ENCODE measurements at regions not wholly inside any gene's neighbourhood (a gene's known extent, or its start where the extent isn't known, plus 50 kb on each side); places are given as distances from the start of the nearest gene placed in this dataset.
A peak's percentile ranks its signal among the peaks of the same experiment; 100 is the strongest.
"Not testable (repeated sequence)": the region's sequence is repeated elsewhere in the genome, so short reads cannot be mapped to it uniquely, and the experiment has no call there.

DNA sequence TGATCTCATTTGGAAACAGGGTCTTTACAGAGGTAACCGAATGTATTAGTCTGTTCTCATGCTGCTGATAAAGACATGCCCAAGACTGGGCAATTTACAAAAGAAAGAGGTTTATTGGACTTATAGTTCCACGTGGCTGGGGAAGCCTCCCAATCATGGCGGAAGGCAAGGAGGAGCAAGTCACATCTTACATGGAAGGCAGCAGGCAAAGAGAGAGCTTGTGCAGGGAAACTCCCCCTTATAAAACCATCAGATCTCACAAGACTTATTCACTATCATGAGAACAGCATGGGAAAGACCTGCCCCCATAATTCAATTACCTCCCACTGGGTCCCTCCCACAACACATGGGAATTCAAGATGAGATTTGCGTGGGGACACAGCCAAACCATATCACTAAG lies 171.8 kb upstream of the ID2 start:
- not testable (repeated sequence) for DNase-seq (ENCODE audit: low spot score)

DNA sequence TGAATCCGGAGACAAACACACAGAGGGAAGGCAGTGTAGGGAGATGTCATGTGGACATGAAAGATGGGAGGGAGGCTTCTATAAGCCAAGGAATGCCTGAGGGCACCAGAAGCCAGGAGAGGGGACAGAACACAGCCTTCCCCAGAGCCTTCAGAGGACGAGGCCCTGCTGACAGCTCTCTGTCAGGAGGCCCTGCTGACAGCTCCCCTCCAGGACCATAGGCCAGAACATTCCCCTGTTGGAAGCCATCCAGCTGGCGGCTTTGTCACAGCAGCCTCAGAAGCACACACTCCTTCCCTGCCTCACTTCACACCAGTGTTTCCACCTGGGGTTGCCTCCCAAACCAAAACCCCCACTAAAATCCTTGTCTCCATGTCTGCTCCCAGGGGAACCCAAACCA lies 171.3 kb upstream of the ID2 start:
- no peak for DNase-seq (ENCODE audit: low spot score)

DNA sequence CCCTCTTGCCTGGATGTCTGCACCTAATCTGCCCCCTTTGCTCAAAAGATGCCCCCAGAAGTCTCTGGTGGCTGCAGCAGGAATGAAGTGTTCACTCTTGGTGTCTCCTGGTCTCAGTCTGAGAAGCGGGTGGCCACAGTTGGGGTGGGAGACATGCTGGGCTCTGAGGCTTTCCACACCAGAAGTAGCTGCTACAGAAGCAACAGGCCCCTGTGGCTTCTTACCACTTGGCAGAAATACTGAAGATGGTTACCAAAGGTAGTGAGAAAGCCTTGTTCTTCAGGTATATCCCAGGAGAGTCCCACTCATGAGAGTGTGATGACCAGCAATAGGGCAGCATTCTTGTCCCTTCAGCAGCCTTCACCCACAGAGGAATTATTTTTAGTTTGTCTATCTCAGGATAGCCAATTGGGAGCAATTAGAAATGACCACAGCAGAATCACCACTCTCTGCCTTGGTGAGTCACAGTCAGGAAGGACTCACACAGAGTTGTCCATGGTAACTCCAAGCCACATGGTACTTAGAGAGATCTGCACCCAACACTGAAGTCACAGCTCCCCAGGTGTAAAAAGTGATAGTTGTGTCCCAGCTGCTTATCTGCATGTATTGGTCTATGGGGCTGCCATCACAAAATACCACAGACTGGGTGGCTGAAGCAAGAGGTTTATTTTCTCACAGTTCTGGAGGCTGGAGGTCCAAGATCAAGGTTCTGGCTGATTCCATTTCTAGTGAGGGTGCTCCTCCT lies 169.8 kb upstream of the ID2 start:
- no peak for DNase-seq (ENCODE audit: low spot score)

DNA sequence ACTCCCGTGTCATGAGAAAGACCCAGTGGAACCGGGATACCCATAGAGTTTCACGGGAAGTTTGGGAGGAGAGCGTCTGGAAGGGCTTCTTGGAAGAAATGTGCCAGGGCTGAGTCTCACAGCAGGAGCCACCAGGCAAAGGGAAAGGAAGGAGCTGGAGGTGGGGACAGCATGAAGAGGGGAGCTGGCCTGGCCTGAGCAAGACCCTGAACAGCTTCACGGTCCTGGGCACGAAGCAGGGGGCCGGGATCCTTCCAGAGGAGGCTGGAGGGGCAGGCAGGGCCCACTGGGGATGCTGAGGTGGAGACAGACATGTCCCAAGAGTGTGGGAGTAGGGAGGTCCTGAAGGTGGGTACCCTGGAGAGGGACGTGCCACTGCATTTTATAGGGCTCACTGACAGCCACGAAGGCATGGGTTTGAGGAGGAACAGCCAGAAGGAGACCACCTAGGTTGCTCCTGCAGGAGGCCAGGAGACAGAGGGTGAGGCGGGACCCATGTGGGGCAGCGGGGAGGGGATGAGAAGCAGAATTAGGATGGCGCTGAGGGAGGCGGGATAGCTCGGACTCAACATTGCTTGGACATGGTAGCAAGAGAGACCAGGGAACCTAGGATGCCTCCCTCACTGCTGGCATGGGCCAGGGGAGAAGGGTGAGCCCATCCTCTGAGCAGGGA lies 168.1 kb upstream of the ID2 start:
- no peak for DNase-seq (ENCODE audit: low spot score)

DNA sequence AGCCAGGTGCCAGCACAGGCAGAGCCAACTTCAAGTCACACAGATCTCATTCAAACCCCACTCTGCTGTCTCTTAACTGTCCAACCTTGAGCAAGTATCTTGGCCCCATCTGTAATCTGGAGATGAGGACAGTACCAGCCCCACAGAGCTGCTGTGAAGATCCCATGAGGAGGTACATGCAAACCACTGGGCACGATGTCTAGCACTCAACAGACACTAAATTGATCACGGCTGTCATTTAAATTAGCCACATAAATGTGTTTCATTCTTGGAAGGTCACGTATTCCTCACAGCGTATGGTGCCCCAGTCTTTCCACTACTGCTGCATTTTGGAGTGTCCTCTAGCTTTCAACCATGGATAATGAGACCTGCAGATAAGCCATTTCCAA lies 167.6 kb upstream of the ID2 start:
- no peak for DNase-seq (ENCODE audit: low spot score)

DNA sequence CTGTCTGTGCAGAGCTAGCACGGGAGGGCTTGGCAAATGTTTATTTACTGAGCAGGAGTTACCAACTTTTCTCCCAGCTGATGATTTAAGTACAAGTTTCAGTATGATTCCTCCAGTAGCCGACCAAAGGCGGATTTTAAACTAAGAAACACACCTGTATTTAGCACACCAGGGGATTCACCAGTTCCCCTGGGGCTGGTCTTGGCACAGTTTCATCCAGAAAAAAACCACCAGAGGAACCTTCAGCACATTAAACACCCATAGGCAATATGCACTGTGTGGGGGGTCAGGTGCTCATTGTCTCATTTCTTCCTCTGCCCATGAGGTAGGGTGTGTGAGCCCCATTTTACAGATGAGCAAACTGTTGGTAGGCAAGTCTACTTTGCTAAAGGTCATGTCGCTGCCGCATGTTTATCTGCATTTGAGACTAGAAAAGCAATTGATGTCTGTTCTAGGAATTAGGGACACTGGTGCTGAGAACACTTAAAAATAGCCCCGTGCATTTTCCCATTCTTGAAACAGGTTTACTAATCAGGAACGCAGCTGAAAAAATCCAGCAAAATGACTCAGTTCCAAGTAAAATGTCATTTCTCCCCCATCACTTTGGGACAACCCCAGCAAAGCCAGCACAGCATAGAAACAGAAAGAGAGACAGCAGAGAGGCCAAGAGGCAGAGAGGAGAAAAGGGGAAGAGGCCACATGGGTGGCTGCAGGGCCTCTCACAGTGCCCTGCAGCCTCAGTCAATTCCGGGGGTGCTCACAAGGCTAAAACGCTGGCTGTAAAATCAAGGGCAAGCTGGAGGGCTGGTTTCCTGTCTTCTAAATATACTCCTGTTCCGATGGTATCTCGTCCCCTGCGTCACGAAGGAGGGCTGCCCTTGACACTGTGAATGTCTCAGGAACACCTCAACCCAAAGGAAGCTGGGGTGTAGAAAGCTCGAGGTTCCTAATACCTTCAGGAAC lies 166.8 kb upstream of the ID2 start:
- no peak for DNase-seq (ENCODE audit: low spot score)

DNA sequence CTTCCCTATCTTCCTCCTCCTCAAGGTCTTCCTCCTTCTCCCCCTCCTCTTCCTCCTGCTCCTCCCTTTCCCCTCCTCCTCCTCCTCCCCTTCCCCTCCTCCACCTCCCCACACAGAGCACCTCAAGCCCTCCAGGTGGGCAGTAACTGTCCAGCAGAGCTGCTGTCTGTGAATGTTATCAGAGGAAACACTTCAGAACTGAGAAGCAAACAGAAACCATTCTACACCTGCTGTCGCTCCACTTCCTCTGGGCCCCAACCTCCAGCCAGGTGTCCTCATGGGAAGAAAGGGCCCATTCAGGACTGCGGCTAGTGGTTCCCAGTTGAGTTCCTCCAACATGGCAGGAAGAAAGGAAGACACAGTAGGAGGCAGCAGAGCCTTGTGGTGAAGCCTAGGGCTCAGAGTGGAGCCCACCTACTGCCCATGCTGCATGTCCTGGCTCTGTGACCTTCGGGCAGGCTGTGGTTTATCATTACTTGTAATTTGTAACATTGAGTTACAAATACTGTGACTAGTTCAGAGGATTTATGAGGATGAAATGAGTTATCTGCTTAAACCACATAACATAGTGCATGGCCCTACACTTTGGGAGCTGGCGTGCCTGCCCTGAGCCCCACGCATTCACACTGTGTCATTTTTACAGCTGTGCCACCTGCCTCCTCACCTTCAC lies 165.9 kb upstream of the ID2 start:
- no peak for DNase-seq (ENCODE audit: low spot score)

DNA sequence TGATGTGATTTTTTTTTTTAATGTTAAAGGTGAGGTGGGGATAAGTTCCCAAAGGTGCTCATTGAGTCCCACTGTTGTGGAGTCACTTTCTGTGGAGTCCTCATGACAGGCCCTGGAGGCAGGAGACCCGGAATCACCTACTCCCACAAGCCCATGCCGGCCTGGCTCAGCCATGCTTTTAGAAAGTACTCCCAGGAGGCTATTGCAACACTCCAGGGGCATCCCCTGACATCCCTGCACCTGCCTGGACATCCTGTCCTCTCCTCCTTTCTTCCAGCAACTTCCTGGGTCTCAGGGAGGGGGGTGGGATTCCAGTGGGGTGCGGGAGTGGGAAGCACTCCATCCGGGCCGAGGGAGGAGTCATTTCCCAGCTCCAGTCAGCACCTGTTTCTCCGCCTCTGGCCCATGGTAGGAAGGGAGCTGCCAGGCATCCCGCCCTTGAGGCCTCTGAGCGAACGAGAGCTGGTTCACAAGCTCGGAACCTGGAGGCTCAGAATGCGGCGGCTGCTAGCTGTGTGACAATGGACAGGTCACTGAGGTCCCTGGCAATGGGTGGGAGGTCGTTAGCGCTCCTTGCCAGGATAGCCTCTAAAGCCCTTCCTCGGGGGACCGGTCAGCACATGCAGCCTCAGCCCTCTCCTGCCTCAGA lies 163.9 kb upstream of the ID2 start:
- no peak for DNase-seq (ENCODE audit: low spot score)

DNA sequence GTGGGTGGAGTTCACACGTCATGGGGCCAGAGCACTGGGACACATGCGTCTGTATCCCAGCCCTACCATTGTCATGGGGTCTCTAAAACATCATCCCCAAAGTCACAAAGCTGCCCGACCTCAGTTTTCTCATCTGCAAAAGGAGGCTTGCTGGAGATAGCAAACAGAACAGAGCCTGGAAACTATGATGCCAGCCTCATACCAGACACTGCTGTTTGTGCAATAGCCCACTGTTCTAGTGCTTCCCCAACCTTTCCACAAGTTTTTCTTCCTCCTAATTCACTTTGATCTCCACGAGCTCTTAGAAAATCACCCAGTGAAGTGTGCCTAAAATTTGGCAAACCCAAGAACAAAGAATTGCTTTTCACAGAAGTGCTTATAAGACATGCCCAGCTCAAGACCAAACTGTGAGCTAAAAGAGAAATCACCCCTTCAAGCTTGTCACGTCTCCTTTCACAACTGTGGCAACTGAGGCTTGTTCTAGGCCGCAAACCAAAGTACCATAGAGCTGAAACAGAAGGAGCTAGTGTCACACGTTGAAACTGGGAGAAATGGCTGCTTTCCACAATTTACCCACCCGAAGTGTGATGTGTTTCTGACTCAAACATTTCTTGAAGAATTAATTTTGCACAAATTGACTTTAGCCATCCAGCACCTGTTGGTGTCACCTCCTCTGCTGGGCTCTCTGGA lies 162.7 kb upstream of the ID2 start:
- DNase-seq (ENCODE audit: low spot score): no peak

DNA sequence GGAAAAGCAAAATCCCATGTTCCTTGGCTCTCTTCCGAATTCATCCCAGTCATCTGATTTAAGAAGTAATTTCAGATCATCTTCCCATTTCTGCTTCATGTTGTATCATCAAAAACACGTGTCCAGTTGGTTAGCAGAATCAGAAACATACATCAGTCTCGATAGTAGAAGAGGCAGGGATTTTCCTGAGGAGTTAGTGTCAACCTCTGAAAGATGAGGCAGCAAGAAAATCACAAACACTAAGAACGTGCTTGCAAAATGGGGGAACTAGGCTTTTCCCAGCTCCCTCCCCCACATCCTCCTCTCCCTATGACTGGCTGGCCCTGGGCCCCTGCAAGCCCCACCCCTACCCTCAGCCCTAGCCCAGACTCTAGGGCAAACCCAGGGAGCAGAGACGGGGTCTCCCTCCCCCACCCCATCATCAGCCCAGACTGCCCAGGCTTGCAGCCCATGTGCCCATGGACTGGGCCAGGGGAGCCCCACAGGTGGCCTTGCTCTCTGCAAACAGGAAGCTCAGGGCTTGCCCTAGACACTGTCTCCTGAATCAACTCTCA lies 161.0 kb upstream of the ID2 start:
- DNase-seq (ENCODE audit: low spot score): no peak

DNA sequence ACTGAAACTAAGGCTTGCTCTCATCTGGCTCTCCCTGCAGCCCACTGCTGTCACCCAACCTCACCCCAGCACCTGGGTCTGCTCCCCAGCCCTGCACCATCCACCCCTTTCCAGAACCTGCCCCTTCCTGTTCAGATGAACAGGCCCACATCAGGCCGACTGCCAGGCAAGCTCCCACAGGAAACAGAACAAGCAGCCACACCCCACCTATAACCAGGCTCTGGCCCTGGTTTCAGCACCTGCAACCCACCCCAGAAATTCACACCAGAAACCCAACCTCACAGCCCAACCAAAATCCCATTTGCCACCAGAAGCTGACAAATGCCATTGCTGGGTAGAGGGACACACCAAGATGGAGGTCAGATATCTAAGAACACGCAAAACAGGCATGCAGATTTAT lies 159.2 kb upstream of the ID2 start:
- DNase-seq (ENCODE audit: low spot score): no peak

DNA sequence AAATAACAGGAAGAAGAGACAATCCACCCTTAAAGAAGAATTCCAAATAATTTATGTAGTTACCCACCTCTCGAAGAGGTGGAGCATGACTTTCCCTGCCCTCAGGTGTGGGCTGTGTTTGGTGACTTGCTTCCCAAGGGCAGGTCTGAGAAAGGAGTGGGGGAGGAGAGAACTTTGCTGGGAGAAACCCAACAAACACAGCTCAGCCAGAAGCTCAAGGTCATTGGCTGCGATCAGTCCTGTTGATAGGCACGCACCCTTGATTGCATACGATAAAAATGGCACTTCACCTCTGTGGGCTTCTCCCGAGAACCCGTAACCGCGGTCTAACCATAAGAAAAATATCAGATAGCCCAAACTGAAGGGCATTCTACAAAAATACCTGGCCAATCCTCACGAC lies 157.5 kb upstream of the ID2 start:
- DNase-seq (ENCODE audit: low spot score): no peak

DNA sequence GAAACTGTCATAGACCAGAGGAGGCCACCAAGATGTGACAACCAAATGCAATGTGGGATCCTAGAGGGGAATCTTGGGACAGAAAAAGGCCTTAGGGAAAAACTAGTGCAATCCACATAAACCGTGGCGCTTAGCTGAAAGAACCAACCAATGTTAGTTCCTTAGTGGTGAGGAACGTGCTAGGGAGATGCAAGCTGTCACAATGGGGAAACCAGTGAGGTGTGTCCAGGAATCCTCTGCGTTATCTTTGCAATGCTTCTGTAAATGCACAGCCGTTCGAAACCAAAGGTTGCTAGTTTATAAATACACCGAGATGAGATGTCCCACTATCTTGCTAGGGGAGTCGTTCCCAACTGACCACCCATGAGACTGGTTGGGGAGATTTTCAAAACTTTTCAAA lies 157.0 kb upstream of the ID2 start:
- DNase-seq (ENCODE audit: low spot score): no peak

DNA sequence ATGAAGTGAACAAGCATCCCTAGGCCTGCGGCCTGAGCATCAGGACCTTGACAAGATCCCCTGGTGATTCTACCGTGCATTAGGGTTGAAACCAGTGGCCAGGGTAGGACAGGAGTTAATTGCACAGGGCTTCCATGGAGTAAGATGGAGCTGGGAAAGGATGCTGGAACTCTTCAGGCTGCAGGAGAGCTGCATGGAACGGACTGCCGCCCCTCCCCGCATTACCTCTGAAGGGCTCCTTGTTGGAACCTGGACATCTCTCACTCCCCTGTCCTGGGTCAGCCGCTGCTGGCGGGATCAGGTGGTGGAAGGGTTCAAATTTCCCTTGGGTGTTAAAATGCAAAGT lies 156.6 kb upstream of the ID2 start:
- no peak for DNase-seq (ENCODE audit: low spot score)

DNA sequence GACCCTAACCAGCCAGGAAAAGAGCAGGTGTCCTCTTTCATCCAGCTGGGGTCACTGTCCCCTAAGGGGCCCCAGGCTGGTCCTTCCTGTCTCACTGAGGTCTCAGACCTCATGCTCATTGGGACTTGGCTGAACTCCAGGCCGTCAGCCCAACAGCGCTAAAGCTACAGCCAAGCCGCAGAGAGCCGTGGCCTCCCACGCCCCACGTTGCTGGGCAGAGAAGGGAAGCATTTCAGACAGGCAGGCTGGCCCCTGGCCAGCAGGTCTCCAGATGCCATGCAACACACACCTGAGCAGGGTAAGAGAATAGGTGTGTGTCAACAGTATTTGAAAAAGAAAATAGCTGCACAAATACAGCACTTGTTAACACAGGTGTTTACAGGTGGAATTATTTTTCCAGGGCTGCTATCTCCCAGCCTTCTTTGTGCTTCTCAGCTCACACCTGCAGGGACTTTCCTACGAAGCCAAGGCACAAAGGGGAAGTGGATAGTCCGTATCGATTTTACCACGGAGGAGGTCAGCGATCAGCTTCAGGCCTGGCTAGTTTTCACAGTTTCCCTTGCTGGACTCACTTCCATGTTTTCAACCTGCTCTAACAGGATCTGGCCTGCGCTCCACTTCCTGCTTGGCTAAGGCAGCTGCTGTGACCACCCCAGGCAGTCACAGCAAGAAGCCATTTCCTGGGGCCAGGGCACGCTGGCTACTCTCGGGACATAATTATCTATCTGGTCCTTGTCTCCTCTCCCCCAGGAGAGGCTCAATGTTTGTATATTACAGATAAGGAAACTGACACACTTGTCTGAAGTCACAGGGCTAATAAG lies 156.1 kb upstream of the ID2 start:
- peak; percentile 32 for DNase-seq (ENCODE audit: low spot score)

DNA sequence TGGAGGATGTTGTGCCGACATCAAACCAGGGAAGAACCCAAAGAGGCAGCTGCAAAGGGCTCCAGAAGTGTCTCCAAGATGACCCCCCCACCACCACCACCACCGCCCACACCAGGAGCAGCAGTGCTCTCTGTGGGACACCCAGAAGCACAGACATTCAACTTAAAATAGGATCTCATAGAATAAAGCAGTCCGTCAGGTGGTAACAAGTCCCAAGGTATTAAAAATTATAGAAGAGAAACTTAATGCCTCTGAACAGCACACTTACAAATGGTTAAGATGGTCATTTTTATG lies 155.5 kb upstream of the ID2 start:
- DNase-seq (ENCODE audit: low spot score): no peak

DNA sequence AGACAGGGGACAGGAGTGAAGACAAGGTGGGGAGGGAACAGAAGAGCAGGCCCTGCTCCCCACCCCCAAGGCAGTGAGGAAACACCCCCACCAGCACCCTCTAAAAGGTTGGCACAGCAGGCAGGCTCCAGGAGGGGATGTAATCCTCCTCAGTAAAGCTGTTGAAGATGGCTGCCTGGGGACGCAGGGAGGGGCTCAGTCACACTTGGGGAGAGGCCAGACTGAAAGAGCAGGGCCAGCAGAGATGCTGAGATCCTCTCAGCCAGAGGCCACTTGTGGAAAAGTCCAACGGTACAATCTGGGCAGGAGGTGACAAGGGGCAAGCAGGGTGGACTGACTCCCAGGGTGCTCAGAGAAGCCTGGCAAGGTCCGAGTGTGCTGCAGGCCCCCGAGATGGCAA lies 154.8 kb upstream of the ID2 start:
- no peak for DNase-seq (ENCODE audit: low spot score)

DNA sequence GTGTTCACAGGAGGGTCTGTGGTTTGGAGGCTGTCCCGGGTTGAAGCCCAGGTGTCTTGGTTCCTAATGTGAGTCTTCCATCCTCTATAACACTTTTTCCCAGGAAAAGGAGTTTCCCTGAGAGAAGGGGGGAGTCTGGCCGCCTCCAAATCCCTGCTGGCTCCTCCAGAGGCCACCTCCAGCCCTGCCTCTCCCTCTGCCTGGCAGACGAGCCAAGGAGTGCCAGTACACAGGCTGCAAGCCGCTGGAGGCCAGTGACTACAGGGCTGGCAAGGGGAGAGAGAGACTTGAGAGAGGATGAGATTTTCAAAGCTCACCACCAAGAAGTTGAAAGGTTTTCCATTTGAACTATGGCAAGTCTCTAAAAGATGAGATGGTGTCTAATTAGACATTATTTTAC lies 154.2 kb upstream of the ID2 start:
- DNase-seq (ENCODE audit: low spot score): no peak

DNA sequence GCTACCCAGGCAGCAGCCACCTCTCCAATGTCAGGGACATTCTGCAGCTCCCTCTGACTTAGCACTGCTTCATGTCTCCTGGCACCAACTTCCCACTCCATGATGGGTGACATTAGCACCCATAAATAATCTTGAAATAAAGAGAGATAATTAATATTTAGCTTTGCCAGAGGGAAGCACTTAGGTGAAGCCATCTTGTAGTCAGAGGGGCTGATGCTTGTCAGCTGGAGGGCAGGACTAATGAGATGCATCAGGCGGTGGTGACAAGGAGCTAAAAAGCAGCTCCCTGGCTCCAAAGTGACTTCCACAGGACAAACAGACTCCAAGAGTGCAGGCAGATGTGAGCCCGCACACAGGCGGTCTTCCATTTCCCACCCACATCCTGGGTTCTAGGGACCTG lies 153.0 kb upstream of the ID2 start:
- no peak for DNase-seq (ENCODE audit: low spot score)

DNA sequence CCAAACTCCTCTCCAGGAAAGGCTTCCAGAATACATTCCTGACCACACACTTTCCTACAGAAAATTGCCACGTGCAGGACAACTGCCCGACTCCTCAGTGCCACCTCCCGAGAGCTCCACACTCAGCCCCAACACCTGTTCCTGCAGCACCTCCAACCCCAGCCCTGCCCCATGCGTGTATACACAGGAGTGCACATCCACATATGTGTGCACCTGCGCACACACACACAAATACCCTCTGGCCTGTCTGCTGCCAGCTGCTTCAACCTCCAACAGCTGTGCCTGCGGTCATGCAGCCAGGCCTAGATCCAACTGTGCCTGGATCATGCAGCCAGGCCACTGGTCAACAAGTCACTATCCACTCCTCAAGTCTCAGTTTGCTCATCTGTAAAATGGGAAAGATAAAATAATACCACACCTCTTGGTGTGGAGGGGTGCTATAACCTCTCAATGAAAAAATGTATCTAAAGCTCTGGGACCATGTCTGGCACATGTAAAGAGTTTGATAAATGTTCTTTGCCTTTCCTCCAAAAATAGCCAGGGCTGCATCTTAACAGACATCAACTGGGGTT lies 152.1 kb upstream of the ID2 start:
- DNase-seq (ENCODE audit: low spot score): no peak

Data from SK-N-DZ (cell line).